ENCODE measurements at regions not wholly inside any gene's neighbourhood (a gene's known extent, or its start where the extent isn't known, plus 50 kb on each side); places are given as distances from the start of the nearest gene placed in this dataset.

DNA sequence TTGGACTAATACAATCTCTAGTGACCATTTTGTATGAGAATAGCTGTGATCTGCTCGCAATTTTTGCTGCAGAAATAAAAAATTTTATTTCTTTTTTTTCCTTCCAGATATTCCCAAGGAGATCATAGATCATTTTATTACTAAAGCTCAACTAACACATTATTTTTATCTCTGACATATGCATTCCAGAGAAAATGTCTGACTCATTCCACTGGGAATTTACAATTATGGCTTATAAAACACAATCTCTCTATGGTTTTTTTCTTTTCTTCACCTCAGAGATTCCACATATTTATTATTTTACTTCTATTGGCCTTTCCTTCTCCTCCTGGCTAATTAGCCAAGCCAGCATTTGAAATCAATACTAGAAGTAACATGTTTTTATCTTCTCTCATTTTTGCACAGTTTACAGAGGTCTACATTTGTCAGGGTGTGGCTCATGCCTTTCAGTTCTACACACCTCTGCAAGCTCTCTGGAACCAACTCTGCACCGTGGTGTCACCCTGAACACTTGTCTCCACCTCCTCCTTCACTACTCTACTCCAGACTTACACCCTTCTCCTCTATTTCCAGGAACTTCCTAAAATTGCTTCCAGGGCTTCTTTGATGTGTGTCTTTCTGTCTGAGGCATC is 59.8 kb upstream of the GPM6A start:
- intact Hi-C loops (cut with DNase I) = no loop called here
- DNase-seq (ENCODE audit: low spot score) (no peak), ATAC-seq (no peak)

DNA sequence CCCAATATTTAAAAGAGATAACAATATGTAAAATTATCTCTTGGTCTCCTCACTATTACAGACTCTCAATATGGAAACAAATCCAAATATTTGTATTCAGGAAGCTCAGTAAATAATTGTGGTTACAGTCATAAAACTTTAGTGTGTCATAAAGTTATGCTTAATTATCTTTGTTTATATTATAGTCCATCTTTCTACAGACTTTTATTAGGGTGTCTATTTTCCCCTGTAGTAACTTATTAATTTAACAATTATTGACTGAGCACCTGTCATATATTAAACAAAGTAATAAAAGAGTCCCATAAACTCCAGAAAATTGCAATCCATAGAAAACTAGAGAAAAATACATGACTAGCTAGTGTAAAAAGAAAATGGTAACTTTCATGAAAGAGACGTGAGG is 61.6 kb upstream of the GPM6A start:
- intact Hi-C loops (cut with DNase I) = no loop called here
- ATAC-seq (no peak), DNase-seq (ENCODE audit: low spot score) (no peak)

DNA sequence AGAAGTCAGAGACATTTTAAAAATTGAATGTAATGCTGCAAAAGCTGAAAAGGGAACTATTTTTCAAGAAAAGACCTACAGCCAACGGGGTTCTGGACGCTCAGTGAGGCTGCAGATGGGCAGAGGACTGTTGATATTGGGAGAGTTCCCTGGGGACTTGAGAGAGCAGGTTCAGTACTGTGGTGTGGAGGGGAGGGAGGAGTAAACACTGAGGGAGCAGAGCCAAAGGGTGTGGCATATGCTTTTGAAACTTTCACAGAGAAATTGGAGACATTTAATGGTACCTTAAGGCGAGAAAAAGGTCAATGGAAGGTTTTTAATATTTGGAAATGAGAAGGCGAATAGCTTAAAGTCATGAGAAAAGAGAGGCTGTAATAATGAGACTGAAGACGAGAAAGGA is 62.2 kb upstream of the GPM6A start:
- ATAC-seq = no peak
- intact Hi-C loops (cut with DNase I) = no loop called here
- no peak for DNase-seq (ENCODE audit: low spot score)

DNA sequence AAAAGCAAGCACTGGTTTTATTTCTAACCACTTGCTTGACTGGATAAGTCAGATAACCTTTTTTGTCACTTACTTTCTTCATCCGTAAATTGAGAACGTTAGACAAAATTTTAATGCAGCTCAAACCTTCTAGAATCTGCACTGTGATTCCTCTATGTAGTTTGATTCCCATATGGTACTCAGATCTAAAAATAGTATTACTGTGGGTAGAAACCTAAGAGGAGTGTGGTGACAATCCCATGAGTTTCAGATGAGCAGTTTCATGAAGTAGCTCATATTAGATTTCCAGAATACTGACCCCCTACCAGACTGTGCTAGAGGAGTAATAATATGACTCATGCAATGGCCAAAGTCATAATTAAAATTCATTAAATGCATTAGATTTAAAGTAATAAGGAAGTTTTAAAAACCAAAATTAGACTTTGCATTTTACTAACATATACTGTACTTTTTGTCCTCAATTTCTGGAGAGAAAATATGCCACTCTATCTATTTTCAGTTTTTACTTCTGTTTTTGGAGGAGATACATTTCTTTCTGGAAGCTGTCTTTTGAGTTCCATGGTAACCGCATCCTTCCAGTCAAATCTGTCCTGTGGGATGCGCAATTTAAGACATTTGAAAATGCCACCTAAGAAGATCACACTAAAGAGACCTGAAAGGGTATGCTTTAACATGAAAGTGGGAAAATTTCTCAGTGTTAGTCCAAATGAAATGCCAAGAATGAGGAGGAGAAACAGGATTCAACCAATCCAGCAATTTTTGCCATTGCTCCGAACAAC is 64.1 kb upstream of the GPM6A start:
- ATAC-seq (no peak), DNase-seq (ENCODE audit: low spot score) (no peak)
- intact Hi-C loops (cut with DNase I) = no loop called here

DNA sequence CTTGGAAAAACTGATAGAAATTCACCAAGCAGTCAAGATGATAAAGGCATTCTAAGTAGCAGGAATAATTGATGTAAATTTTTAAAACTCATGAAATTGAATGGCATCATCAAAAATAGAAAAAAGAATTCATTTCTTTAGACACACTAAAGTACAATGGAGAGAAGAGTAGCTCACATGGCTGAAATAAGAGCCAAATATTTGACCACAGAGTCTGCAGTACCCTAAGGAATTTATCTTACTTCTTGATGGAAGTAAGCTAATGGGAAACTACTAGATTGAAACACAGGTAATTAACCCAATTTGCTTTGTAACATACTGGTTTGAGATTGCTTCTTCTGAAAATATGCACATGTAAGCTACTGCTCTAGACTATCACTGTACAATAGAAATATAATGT is 70.8 kb upstream of the GPM6A start:
- DNase-seq (ENCODE audit: low spot score) (no peak), ATAC-seq (no peak)
- intact Hi-C loops (cut with DNase I) = no loop called here

DNA sequence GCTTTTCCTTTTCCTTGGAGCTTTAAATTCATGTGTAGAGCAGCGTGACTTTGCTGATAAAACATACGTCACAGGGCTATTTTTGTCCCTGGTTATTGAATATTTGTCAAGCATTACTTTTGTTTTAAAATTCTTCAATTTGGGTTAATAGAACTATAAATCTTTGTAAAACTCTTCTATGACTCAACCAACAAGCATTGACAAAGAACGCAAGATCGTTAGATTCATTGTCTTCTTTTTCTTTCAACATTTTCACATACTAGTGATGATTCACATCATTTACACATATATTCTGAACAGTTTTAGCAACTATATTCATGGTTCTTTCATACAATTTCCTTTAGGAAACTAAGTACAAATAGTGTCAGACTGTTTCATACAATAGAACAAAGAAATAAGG is 72.0 kb upstream of the GPM6A start:
- no peak for ATAC-seq
- DNase-seq (ENCODE audit: low spot score) = no peak
- intact Hi-C loops (cut with DNase I) = no loop called here

DNA sequence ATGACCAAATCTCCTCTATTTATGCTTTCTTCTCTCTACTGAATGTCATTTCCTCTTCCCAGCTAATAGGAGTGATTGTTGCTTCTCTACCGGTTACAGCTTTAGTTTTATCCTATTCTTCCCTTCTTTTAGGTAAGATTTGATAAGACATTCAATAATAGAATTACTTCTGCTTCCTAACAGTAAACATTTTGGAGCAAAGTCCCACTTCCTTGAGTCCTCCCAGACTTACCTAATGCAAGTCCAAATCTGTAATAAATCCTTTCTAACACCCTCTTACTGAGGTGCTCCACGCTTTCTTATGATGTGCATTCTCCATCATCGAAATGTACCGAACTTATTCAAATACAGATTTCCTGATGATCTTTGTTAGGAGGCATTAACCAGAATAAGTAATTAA is 79.2 kb upstream of the GPM6A start:
- intact Hi-C loops (cut with DNase I) = no loop called here
- no peak for ATAC-seq

DNA sequence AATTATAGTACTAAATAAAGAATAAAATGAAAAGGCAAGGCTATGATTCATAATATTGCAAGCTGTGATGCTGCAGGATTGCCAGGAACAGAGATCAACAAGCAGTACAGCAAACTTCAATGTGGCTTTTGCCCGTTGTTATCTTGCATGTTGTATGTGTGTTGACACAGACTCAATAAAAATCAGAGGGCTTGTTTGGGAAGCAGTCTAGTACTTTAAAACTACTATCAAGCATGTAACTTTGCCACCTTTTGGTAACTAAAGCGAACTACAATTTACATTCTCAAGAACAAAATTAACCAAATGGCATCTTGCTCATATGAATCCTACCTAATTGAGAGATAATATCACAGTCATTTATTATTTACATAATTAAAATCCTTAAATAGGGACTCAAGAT is 79.8 kb upstream of the GPM6A start:
- no peak for ATAC-seq
- intact Hi-C loops (cut with DNase I) = no loop called here
- no peak for DNase-seq (ENCODE audit: low spot score)

More for the DNA sequence above, 79.2 kb upstream of the GPM6A start:
- DNase-seq (ENCODE audit: low spot score) = no peak

DNA sequence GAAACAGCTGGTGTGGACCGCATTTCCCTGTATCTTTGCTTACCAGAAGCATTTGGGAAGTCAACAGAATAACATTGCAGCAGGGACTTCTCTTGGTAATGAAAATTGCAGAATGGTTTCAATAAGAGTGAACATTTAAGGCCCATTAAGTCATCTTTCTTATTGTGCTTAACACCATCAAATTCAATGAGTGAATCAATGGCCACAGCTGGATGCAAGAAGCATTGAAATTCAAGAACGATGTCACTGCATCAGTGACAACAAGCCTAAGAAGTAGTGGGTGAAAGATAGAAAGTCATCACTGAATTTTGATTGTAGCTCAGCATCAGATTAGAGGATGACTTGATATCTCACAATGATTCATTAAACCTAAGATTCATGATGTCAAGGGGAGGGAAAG is 93.9 kb upstream of the GPM6A start:
- intact Hi-C loops (cut with DNase I) = no loop called here
- DNase-seq (ENCODE audit: low spot score) (no peak), ATAC-seq (no peak)

DNA sequence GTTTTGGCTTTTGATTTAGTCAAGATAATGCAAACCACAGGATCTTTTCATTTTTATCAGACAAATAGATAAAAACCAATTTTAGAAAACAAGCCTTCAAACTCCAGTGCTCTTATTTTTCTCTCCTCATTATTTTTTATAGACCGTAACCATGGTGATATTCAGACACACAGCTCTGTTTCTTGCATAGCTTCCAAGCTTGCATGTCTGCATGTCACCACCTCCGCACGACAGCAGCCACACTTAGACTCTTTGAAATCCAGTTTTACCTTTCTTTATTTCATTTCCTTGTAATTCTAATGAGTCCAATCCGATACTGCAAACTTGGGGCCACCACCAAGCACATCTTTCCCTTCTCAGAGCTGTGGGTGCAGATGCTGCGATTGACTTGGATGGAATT is 94.3 kb upstream of the GPM6A start:
- ATAC-seq (no peak), DNase-seq (ENCODE audit: low spot score) (no peak)
- intact Hi-C loops (cut with DNase I) = no loop called here

DNA sequence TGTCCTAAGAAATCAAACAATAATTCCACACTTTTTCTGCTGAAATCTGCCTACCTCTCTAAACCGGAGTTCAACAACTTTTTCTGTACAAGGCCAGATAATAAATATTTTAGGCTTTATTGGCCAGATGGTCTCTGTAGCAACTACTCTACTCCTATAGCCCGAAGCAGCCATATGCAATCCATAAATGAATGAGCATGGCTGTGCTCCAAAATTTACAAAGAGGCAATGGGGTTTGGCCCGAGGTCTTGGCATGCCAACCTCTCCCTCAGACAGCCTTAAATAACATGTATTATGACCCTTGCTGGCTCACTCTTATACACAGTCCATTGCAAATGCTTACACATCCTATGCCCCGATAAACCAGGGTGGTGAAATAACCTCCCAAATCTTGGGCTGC is 98.6 kb upstream of the GPM6A start:
- DNase-seq (ENCODE audit: low spot score) (no peak), ATAC-seq (no peak)
- intact Hi-C loops (cut with DNase I) = no loop called here

DNA sequence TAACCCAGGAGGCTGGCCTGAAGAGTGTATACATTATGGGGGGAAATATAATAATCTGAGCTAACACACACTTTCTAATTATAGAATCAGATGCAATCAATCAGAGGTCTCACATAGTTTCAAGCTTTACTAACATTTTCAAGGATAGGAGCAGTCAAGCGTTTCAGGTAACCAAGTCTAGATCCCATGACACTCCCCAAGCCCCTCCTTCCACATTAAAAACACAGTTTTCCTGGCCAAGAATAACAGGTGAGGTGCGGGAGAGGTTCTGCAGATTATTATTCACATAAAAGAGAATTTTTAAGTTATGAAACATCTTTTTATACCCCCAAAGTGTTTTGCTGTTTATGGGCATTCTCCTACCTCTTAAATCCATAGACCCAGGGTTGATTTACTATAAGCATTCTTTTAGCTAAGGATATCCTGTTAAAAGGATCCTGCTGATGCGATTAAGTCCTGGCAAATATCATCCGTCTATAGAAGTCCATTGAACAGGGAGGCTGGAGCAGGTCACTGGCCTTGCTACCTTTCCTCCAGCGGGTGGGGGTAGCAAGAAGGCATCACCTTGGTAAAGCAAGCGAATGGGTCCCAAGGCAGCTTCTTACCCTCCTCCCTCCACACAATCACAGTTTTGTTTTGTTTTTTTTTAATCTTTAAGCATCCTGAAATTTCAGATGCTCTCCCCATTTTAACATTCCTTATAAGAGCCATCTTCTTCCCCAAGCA is 104.7 kb upstream of the GPM6A start:
- DNase-seq (ENCODE audit: low spot score) (no peak), ATAC-seq (no peak)
- intact Hi-C loops (cut with DNase I) = no loop called here

DNA sequence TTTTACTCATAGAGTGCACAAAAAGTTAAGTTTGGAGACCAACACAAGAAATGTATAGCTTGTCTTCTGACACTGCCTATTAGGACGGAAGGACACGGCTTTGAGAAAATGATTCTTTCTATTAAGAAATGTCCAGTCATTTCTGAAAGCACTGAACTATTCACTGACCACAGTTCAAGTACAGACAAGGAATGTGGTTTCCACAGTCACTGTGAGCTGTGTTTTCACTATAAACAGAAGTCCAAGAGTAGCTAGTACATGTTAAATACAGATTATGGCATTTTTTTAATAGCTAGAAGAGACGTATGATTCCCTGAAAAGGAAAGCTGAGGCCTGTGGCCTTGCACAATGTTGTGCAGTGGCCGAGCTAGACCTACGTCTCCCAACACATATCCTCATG is 115.1 kb upstream of the GPM6A start:
- ATAC-seq = no peak
- no peak for DNase-seq (ENCODE audit: low spot score)
- intact Hi-C loops (cut with DNase I) = no loop called here

DNA sequence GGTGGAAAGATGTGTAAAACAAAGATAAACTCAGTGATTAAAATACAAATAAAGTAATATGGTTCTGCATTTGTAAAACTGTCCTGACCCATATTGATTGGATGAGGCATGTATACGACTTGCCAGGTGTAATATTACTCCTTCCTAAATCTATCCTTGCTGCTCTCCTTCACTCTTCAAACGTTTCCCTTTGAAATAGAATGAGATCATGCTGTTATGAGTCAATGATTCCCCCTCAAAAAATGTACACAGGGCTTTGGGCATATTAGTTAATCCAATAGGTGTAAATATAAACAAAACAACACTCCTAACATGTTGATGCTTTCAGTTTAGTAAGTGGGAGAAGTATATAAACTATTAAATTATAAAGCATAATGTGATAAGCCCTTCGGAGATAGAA is 117.4 kb upstream of the GPM6A start:
- no peak for ATAC-seq
- no peak for DNase-seq (ENCODE audit: low spot score)
- intact Hi-C loops (cut with DNase I) = no loop called here

DNA sequence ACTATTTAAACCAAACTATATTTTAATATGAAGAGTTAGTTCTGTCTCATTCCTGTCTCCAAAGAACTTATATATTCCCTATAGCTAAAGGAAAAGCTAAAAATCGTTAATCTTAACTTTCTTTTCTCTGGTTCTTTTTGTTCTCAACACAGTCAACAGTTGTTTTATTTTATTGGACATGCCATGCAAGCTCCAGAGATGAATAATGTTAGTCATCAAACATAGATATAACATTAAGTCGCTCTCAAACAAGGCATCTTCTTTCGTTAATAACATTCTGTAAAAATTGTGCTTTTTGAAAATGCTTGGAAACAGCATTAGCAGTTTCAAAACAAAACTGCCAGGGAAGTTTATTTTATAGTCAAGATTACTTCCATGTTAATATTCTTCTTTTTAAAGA is 117.9 kb upstream of the GPM6A start:
- DNase-seq (ENCODE audit: low spot score) (no peak), ATAC-seq (no peak)
- intact Hi-C loops (cut with DNase I) = no loop called here

DNA sequence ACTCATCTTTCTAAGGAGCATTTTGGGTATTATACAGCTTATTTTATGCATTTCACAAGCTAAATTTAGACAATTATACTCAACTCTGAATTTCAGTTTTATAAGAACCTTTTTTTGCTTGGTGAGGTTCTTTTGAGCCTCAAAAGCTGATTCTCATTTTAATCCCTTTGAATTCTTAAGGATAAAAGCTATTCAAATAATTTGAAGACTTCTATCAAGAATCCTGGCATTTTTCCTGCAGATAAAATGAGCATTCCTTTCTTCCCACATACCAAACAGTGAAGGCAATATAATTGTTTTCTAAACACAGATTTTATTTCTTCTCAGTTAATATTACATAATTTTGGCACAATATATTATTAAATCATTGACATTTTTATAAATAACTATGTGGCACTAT is 118.4 kb upstream of the GPM6A start:
- DNase-seq (ENCODE audit: low spot score) (no peak), ATAC-seq (no peak)
- intact Hi-C loops (cut with DNase I) = no loop called here

DNA sequence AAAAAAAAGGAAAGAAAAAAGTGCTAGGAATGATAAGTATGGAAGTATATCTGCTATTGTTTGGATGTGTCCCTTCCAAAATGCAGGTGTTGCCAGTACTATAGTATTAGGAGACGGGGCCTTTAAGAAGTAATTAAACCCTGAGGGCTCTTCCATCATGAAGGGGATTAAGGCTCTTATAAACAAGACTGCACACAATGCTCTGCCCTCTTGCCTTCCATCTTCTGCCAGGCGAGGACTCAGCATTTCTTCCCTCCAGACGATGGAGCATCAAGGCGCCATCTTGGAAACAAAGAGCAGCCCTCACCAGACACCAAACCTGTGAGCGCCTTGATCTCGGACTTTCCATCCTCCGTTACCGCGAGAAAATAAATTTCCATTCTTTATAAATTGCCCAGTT is 120.1 kb upstream of the GPM6A start:
- ATAC-seq (no peak), DNase-seq (ENCODE audit: low spot score) (no peak)
- intact Hi-C loops (cut with DNase I) = no loop called here

DNA sequence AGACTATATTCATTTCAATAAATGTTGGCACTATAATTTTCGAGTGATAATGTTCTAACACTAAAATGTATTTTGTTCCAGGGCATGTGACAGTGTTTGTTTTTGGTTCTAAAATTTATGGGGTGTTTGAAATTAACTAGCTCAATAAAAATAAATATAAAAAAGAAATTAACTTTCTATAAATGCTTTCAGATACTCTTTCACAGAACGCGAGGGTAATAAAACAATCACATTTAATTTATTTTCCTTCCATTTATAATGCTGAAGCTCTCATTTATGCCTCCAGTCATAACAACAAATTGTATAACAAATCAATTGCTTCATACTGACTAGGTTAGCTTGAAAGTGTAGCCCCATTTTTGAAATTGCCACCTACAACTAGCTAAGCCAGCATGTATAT is 122.4 kb upstream of the GPM6A start:
- intact Hi-C loops (cut with DNase I) = no loop called here
- DNase-seq (ENCODE audit: low spot score) (no peak), ATAC-seq (no peak)

DNA sequence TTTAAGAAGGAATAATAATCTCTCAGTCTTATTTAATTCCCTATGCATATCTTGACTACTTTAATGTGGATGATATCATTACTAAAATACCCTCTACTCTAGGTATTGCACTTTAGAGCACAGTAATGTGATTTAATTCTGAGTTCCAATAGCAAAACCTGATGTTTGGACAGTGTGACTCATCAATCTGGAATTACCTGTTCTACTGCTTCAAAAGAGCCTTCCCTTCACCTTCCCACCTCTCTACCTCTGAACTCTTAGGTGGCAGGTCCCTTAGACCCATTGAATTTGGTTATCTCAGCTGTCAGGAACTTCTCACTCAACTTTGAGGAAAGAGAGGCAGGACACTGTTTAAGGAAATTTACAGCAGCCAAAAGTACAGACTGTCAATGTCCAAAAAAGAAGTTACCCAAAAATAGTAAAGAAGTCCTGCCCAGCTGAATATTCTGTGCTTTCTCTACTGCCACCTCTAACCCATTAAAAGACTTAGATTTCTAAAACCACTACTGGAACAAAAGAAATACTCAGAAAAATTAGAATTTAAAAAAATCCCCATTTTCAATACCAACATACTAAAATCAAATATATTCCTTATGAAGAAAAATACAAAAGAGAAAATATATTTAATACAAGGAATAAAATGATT is 123.1 kb upstream of the GPM6A start:
- intact Hi-C loops (cut with DNase I) = no loop called here
- DNase-seq (ENCODE audit: low spot score) = no peak
- ATAC-seq = no peak
